WI38 (cell line): ENCODE measurements at regions not wholly inside any gene's neighbourhood (a gene's known extent, or its start where the extent isn't known, plus 50 kb on each side); places are given as distances from the start of the nearest gene placed in this dataset.

Experiments
- H3K4me3 ChIP-seq: 2 replicates; pipeline ENCODE4 v1.5.1; 2011; ENCODE audit warnings: low read depth, mild to moderate bottlenecking, control low read depth, low read length
- TF ChIP-seq, protein P1 (sequence below): IDR thresholded peaks from 2 replicates; pipeline ENCODE4 v1.5.1; 2012; ENCODE audit warnings: low read depth, mild to moderate bottlenecking, control low read depth, low read length

GRCh38 chrX:7414753-7415152, 266.8 kb upstream of the PUDP start:
- no peak overlapping the region for H3K4me3 ChIP-seq
- TF ChIP-seq, protein P1, sequence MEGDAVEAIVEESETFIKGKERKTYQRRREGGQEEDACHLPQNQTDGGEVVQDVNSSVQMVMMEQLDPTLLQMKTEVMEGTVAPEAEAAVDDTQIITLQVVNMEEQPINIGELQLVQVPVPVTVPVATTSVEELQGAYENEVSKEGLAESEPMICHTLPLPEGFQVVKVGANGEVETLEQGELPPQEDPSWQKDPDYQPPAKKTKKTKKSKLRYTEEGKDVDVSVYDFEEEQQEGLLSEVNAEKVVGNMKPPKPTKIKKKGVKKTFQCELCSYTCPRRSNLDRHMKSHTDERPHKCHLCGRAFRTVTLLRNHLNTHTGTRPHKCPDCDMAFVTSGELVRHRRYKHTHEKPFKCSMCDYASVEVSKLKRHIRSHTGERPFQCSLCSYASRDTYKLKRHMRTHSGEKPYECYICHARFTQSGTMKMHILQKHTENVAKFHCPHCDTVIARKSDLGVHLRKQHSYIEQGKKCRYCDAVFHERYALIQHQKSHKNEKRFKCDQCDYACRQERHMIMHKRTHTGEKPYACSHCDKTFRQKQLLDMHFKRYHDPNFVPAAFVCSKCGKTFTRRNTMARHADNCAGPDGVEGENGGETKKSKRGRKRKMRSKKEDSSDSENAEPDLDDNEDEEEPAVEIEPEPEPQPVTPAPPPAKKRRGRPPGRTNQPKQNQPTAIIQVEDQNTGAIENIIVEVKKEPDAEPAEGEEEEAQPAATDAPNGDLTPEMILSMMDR: no peak

- TF ChIP-seq, protein P1: no peak
- H3K4me3 ChIP-seq: no peak overlapping the region
Measured at GRCh38 chrX:7412840-7413239, 264.9 kb upstream of the PUDP start.

- TF ChIP-seq, protein P1: no peak
- H3K4me3 ChIP-seq: no peak overlapping the region
Measured at GRCh38 chrX:7409866-7410265, 261.9 kb upstream of the PUDP start.

DNA sequence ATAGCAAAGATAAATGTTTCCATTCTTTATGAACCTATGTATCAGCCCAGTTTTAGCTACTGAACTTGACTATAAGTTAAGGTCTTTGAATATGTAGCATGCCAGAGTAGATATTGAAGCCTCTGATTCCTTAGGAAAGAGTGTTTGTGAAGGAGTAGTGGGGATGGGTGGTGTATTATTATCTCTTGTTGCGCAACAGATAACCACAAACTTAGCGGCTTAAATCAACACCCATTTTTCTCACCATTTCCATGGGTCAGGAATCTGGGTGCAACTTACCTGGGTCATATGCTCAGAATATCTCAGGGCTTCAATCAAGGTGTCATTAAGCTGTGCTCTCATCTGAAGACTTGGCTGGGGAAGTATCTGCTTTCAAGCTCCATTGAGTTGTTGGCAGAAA, 251.4 kb upstream of the PUDP start:
- TF ChIP-seq, protein P1: no peak
- H3K4me3 ChIP-seq: no peak overlapping the region

GRCh38 chrX:7390441-7390840, 242.5 kb upstream of the PUDP start:
- TF ChIP-seq, protein P1: no peak
- no peak overlapping the region for H3K4me3 ChIP-seq

DNA sequence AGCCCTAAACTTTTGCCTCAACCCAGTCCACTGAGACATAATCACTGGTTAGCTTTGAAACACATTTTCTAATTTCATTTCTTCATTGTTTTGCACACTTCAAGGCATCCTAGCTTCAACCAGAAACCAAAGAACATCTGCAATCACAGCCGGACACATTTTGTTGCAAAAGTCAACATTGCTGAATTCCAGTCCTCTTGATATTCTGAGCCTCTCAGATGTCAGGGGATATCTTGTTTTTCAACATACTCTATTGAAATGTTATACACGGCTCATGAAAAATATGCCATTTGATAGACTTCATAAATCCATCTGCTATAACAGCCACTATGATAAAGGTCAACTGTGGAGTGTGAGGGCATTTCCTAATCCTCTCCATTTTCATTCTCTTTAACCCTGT, 241.6 kb upstream of the PUDP start:
- TF ChIP-seq, protein P1: no peak
- H3K4me3 ChIP-seq: no peak overlapping the region

GRCh38 chrX:7385131-7385530, 237.2 kb upstream of the PUDP start:
- no peak overlapping the region for H3K4me3 ChIP-seq
- TF ChIP-seq, protein P1: no peak
